Duodenal mucosa (tissue), 2 donors: ENCODE measurements at regions not wholly inside any gene's neighbourhood (a gene's known extent, or its start where the extent isn't known, plus 50 kb on each side); places are given as distances from the start of the nearest gene placed in this dataset.

Source experiments
- H3K27ac ChIP-seq: one replicate; pipeline ENCODE4 v1.7.0; 2013; ENCODE audit warnings: low read depth, low read length
- H3K27me3 ChIP-seq, 2 donors: one replicate each; pipeline ENCODE4 v1.7.0; 2013; ENCODE audit warnings: low read length in 2 of 2, control low read depth in 1 of 2; ENCODE audit not compliant: insufficient read depth in 2 of 2, control insufficient read depth in 1 of 2
- H3K36me3 ChIP-seq, 2 donors: one replicate each; pipeline ENCODE4 v1.7.0; 2013; ENCODE audit warnings: low read length in 2 of 2, control low read depth in 1 of 2; ENCODE audit not compliant: insufficient read depth in 2 of 2, control insufficient read depth in 1 of 2
- H3K4me1 ChIP-seq, 2 donors: one replicate each; pipeline ENCODE4 v1.7.0; 2013; ENCODE audit warnings: low read length in 2 of 2, control low read depth in 1 of 2; ENCODE audit not compliant: insufficient read depth in 2 of 2, control insufficient read depth in 1 of 2
- H3K4me3 ChIP-seq, 2 donors: one replicate each; pipeline ENCODE4 v1.7.0; 2013; ENCODE audit warnings: low read length in 2 of 2, low read depth in 1 of 2
- H3K9ac ChIP-seq, 2 donors: one replicate each; pipeline ENCODE4 v1.7.0; 2013; ENCODE audit warnings: low read length in 2 of 2, low read depth in 1 of 2
- H3K9me3 ChIP-seq, 2 donors: one replicate each; pipeline ENCODE4 v1.7.0; 2013; ENCODE audit warnings: low read length in 2 of 2, control low read depth in 1 of 2; ENCODE audit not compliant: control insufficient read depth in 1 of 2

GRCh38 chr2:16063251-16063850 is 123.0 kb downstream of the MYCN start:
- H3K9me3 ChIP-seq: peaks cover 10 to 19% of the 10 kb centered on the region in 2 donors
- no peak overlapping the region for H3K9ac ChIP-seq
- H3K36me3 ChIP-seq: no peaks in the 10 kb centered on the region
- H3K4me1 ChIP-seq: no peaks in the 10 kb centered on the region
- no peaks in the 10 kb centered on the region for H3K27me3 ChIP-seq
- H3K4me3 ChIP-seq: no peak overlapping the region
- no peak overlapping the region for H3K27ac ChIP-seq

GRCh38 chr2:16062471-16063250 is 122.3 kb downstream of the MYCN start:
- no peaks in the 10 kb centered on the region for H3K36me3 ChIP-seq
- H3K27me3 ChIP-seq: no peaks in the 10 kb centered on the region
- H3K27ac ChIP-seq: no peak overlapping the region
- H3K9ac ChIP-seq: no peak overlapping the region
- peaks cover 10 to 19% of the 10 kb centered on the region in 2 donors for H3K9me3 ChIP-seq
- no peak overlapping the region for H3K4me3 ChIP-seq
- H3K4me1 ChIP-seq: no peaks in the 10 kb centered on the region

- H3K4me1 ChIP-seq: no peaks in the 10 kb centered on the region
- no peak overlapping the region for H3K9ac ChIP-seq
- H3K27ac ChIP-seq: no peak overlapping the region
- H3K4me3 ChIP-seq: no peak overlapping the region
- peaks cover 10 to 19% of the 10 kb centered on the region in 2 donors for H3K9me3 ChIP-seq
- no peaks in the 10 kb centered on the region for H3K36me3 ChIP-seq
- no peaks in the 10 kb centered on the region for H3K27me3 ChIP-seq
These were observed 121.3 kb downstream of the MYCN start for GRCh38 chr2:16061441-16062217.

- peaks cover 10 to 19% of the 10 kb centered on the region in 2 donors for H3K9me3 ChIP-seq
- peaks cover 0 to 5% of the 10 kb centered on the region in 2 donors for H3K4me1 ChIP-seq
- no peaks in the 10 kb centered on the region for H3K36me3 ChIP-seq
- no peak overlapping the region for H3K27ac ChIP-seq
- no peak overlapping the region for H3K9ac ChIP-seq
- no peaks in the 10 kb centered on the region for H3K27me3 ChIP-seq
- no peak overlapping the region for H3K4me3 ChIP-seq
These were observed 120.6 kb downstream of the MYCN start for GRCh38 chr2:16060936-16061338.

- Histone ChIP-seq H3K36me3 (no peaks in the 10 kb centered on the region), H3K27me3 (no peaks in the 10 kb centered on the region), H3K27ac (no peak overlapping the region), H3K4me3 (no peak overlapping the region), H3K9ac (no peak overlapping the region), H3K4me1 (peaks cover 0 to 5% of the 10 kb centered on the region in 2 donors), H3K9me3 (peaks cover 10 to 19% of the 10 kb centered on the region in 2 donors)
These were observed 120.0 kb downstream of the MYCN start for GRCh38 chr2:16060125-16060935.

GRCh38 chr2:16059393-16060016 is 119.2 kb downstream of the MYCN start:
- Histone ChIP-seq H3K9me3 (peaks cover 10 to 19% of the 10 kb centered on the region in 2 donors), H3K27ac (no peak overlapping the region), H3K27me3 (no peaks in the 10 kb centered on the region), H3K9ac (no peak overlapping the region), H3K36me3 (no peaks in the 10 kb centered on the region), H3K4me3 (no peak overlapping the region), H3K4me1 (peaks cover 0 to 5% of the 10 kb centered on the region in 2 donors)

GRCh38 chr2:16058747-16059358 is 118.5 kb downstream of the MYCN start:
- Histone ChIP-seq H3K27me3 (no peaks in the 10 kb centered on the region), H3K27ac (no peak overlapping the region), H3K4me1 (peaks cover 0 to 5% of the 10 kb centered on the region in 2 donors), H3K9me3 (peaks cover 10 to 13% of the 10 kb centered on the region in 2 donors), H3K4me3 (no peak overlapping the region), H3K36me3 (no peaks in the 10 kb centered on the region), H3K9ac (no peak overlapping the region)

- Histone ChIP-seq H3K27ac (no peak overlapping the region), H3K27me3 (no peaks in the 10 kb centered on the region), H3K36me3 (no peaks in the 10 kb centered on the region), H3K4me3 (no peak overlapping the region), H3K9ac (no peak overlapping the region), H3K4me1 (peaks cover 0 to 5% of the 10 kb centered on the region in 2 donors), H3K9me3 (peaks cover 7 to 8% of the 10 kb centered on the region in 2 donors)
These were observed 117.9 kb downstream of the MYCN start for GRCh38 chr2:16058256-16058655.

- Histone ChIP-seq H3K36me3 (no peaks in the 10 kb centered on the region), H3K4me3 (no peak overlapping the region), H3K9me3 (peaks cover 2% of the 10 kb centered on the region in 2 donors), H3K27ac (no peak overlapping the region), H3K9ac (no peak overlapping the region), H3K27me3 (no peaks in the 10 kb centered on the region), H3K4me1 (peaks cover 0 to 5% of the 10 kb centered on the region in 2 donors)
These were observed 117.3 kb downstream of the MYCN start for GRCh38 chr2:16057661-16058060.
